Transverse colon (tissue), 4 donors: ENCODE measurements at regions not wholly inside any gene's neighbourhood (a gene's known extent, or its start where the extent isn't known, plus 50 kb on each side); places are given as distances from the start of the nearest gene placed in this dataset.

Source experiments
- DNase-seq: peaks from one replicate; pipeline ENCODE4 v3.0.0-alpha.2; 2019
- H3K27ac ChIP-seq, 4 donors: fragments of 200-600 bp; sonication (generic); 2 replicates each; pipeline ENCODE4 v1.5.1; 2016 to 2018; ENCODE audit warnings: inconsistent platforms in 4 of 4
- H3K27me3 ChIP-seq: fragments of 200-600 bp; sonication (generic); 2 replicates; pipeline ENCODE4 v1.5.1; 2017; ENCODE audit warnings: inconsistent platforms
- H3K36me3 ChIP-seq, 4 donors: fragments of 200-600 bp; sonication (generic); 2 replicates each; pipeline ENCODE4 v1.5.1; 2017 to 2019; ENCODE audit warnings: inconsistent platforms in 4 of 4
- H3K4me1 ChIP-seq, 4 donors: fragments of 200-600 bp; sonication (generic); 2 replicates each; pipeline ENCODE4 v1.5.1; 2017 to 2020; ENCODE audit warnings: inconsistent platforms in 4 of 4
- H3K4me3 ChIP-seq, 4 donors: fragments of 200-600 bp; sonication (generic); 1 replicate in 1 of 4; 2 replicates in 3 of 4; pipeline versions ENCODE4 v1.5.1 to v1.6.1; 2017 to 2019; ENCODE audit warnings: inconsistent platforms in 4 of 4
- H3K9me3 ChIP-seq, 2 donors: fragments of 200-600 bp; sonication (generic); 2 replicates each; pipeline ENCODE4 v1.5.1; 2017 to 2019; ENCODE audit warnings: inconsistent platforms in 2 of 2
- EP300 ChIP-seq: sonication (generic); formaldehyde crosslinking; IDR thresholded peaks from one replicate; pipeline ENCODE4 v1.6.1; 2017; ENCODE audit warnings: antibody characterized with exemption, low read depth
- POLR2A ChIP-seq: fragments of 450-650 bp; IDR thresholded peaks from one replicate; pipeline ENCODE4 v1.6.1; 2016; ENCODE audit warnings: antibody characterized with exemption, mild to moderate bottlenecking, moderate library complexity
- POLR2AphosphoS5 ChIP-seq, 3 donors: sonication (generic); formaldehyde crosslinking; IDR thresholded peaks; one replicate each; pipeline ENCODE4 v1.6.1; 2016; ENCODE audit warnings: antibody characterized with exemption in 3 of 3
- WGBS, 2 donors: methylation state at CpG; one replicate each; pipeline ENCODE4 v1.1.5; 2018; ENCODE audit warnings: low coverage in 1 of 2; 5-methylcytosine and 5-hydroxymethylcytosine counted together
- in situ Hi-C, 4 donors: fragments of 200-750 bp; cut with MboI; loops; one replicate each; pipeline versions ENCODE4 v1.15.0 to v1.15.1; 2017; ENCODE audit warnings: low sequenced_read_pairs in 3 of 4, low pct_ligation_motif_present in 1 of 4, low pct_unique_long_range_greater_than_20kb in 1 of 4
- intact Hi-C: fragments of 100-400 bp; cut with DNase I; formaldehyde crosslinking; loops from one replicate; pipeline ENCODE4 v1.15.1; 2023; ENCODE audit warnings: low total_unique reads
- TF ChIP-seq, protein P1 (sequence below), 5 experiments: fragments of 200-600 bp in 3 of 5; fragments of 450-650 bp in 2 of 5; sonication (generic) in 3 of 5; IDR thresholded peaks; 1 replicate in 2 of 5; 2 replicates in 3 of 5; pipeline ENCODE4 v1.5.1; 2016 to 2017; ENCODE audit warnings: antibody characterized with exemption in 5 of 5, inconsistent platforms in 3 of 5, mild to moderate bottlenecking in 2 of 5, moderate library complexity in 1 of 5

DNA sequence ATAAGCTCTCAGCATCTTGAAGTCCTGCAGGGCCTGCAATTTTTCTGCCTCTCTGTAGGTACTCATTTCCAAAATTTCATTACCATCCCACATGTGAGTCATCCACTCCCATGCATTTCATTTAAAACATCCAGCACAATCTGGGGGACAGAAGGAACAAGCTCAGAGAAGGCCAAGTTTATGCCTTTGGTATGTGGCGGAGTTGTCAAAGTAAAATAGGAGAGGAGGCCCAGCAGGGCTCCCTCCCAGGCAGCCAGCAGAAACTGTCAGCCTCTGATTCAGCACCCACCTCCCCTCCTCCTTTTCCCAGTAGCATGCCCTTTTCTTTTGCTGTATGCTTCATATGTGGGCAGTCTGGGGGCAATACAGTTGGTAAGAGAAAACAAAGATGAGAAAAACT, 126.4 kb upstream of the ZNF366 start:
- Histone ChIP-seq H3K4me3 (no peak overlapping the region), H3K36me3 (no peaks in the 10 kb centered on the region), H3K27ac (peak overlapping the region; percentile 18 to 69 (median 51)), H3K4me1 (peaks cover 3 to 21% (median 8%) of the 10 kb centered on the region in 4 donors), H3K27me3 (no peaks in the 10 kb centered on the region), H3K9me3 (no peaks in the 10 kb centered on the region)
- TF ChIP-seq POLR2A, result no peak
- TF ChIP-seq POLR2AphosphoS5 (IDR thresholded peaks at IDR 0.05), result no peak
- TF ChIP-seq, protein P1, sequence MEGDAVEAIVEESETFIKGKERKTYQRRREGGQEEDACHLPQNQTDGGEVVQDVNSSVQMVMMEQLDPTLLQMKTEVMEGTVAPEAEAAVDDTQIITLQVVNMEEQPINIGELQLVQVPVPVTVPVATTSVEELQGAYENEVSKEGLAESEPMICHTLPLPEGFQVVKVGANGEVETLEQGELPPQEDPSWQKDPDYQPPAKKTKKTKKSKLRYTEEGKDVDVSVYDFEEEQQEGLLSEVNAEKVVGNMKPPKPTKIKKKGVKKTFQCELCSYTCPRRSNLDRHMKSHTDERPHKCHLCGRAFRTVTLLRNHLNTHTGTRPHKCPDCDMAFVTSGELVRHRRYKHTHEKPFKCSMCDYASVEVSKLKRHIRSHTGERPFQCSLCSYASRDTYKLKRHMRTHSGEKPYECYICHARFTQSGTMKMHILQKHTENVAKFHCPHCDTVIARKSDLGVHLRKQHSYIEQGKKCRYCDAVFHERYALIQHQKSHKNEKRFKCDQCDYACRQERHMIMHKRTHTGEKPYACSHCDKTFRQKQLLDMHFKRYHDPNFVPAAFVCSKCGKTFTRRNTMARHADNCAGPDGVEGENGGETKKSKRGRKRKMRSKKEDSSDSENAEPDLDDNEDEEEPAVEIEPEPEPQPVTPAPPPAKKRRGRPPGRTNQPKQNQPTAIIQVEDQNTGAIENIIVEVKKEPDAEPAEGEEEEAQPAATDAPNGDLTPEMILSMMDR (IDR thresholded peaks at IDR 0.05), result no peak
- no peak for TF ChIP-seq EP300
- 80 to 100% methylated on average over 1 of the region's 1 CpG for WGBS, 2 donors
- no peak for DNase-seq
- in situ Hi-C loops (no loop called here), intact Hi-C loops (no loop called here)

DNA sequence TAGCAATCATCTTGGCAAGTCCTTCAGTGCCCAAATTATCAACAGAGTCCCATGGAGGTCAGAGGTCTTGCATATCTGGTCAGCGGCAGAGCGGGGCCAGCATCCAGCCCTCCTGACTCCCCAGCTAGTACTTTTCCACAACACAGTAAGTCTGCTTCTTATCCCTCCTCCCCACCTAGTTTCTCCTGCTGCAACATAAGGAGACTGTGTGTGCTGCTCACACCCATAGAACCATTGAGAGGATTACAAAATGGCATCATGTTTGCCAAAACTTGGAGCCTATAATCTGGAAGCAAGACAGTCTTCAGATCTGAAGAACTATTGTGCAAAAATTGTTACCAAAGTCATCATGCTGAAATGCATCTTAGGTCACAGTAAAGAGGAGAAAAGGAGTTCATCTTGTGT, 125.8 kb upstream of the ZNF366 start:
- no peaks in the 10 kb centered on the region for H3K36me3 ChIP-seq
- WGBS, 2 donors, result 90% methylated on average over 2 of the region's 2 CpGs; no CpG with 5 or more reads in 1 of the 2 donors
- H3K27ac ChIP-seq, result peak overlapping the region; percentile 18 to 69 (median 51)
- no peak overlapping the region for H3K4me3 ChIP-seq
- intact Hi-C loops, result no loop called here
- no peak for TF ChIP-seq EP300
- TF ChIP-seq, protein P1 (IDR thresholded peaks at IDR 0.05), result no peak
- no peak for TF ChIP-seq POLR2AphosphoS5 (IDR thresholded peaks at IDR 0.05)
- TF ChIP-seq POLR2A, result no peak
- in situ Hi-C loops, result no loop called here
- no peaks in the 10 kb centered on the region for H3K9me3 ChIP-seq
- no peak for DNase-seq
- H3K4me1 ChIP-seq, result peaks cover 3 to 23% (median 9%) of the 10 kb centered on the region in 4 donors
- no peaks in the 10 kb centered on the region for H3K27me3 ChIP-seq

DNA sequence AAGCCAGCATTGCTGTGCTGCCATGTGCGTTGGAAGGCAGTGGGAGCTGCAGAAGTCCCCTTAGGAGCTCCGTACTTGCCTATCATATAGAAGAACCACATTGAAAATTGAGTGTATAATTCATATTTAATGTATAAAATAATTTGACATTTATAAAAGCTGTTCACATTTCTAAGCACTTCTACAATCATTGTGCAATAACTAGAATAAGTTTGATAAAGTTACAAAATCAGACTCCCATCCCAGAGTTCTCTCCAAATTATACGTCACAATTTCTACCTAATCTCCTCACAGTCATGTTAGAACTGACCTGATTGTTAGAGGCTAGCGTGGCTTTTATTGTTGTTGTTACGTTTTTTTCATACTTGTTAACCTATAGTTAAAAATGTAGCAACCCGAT, 123.5 kb upstream of the ZNF366 start:
- Histone ChIP-seq H3K4me3 (no peak overlapping the region), H3K4me1 (peaks cover 3 to 23% (median 9%) of the 10 kb centered on the region in 4 donors), H3K27ac (no peak overlapping the region), H3K9me3 (no peaks in the 10 kb centered on the region), H3K36me3 (no peaks in the 10 kb centered on the region), H3K27me3 (no peaks in the 10 kb centered on the region)
- no peak for DNase-seq
- TF ChIP-seq EP300 (no peak), POLR2AphosphoS5 (IDR thresholded peaks at IDR 0.05) (no peak), POLR2A (no peak)
- TF ChIP-seq, protein P1 (IDR thresholded peaks at IDR 0.05), result no peak
- WGBS, 2 donors, result 88 to 94% methylated on average over 1 to 6 of the region's 6 CpGs
- in situ Hi-C loops (no loop called here), intact Hi-C loops (no loop called here)

DNA sequence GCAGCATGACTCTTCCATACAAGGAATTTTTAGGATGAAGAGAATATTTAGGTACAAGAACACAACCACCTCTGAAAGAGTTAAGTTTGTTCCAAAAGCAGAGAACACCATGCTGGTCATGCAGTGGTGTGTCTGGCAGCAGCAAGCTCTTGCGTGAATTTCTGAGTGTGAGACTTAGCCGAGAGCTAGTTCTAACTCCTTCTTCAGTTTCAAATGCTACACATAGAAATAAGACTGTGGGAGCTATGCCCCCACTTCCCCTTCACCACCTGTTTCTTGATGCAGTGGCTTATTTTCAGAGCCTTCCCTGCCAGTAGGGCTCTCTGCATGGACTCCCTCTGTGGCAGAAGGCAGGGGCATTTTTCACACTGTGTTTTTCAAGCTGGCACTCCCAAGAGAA, 122.9 kb upstream of the ZNF366 start:
- Histone ChIP-seq H3K9me3 (no peaks in the 10 kb centered on the region), H3K4me3 (no peak overlapping the region), H3K36me3 (no peaks in the 10 kb centered on the region), H3K27ac (no peak overlapping the region), H3K4me1 (peaks cover 3 to 23% (median 9%) of the 10 kb centered on the region in 4 donors), H3K27me3 (no peaks in the 10 kb centered on the region)
- no peak for DNase-seq
- in situ Hi-C loops, result no loop called here
- intact Hi-C loops, result no loop called here
- TF ChIP-seq POLR2AphosphoS5 (IDR thresholded peaks at IDR 0.05), result no peak
- TF ChIP-seq, protein P1 (IDR thresholded peaks at IDR 0.05), result no peak
- TF ChIP-seq EP300, result no peak
- TF ChIP-seq POLR2A, result no peak
- WGBS, 2 donors, result 68 to 87% methylated on average over 2 of the region's 2 CpGs
